GM12873 (cell line): ENCODE measurements at regions not wholly inside any gene's neighbourhood (a gene's known extent, or its start where the extent isn't known, plus 50 kb on each side); places are given as distances from the start of the nearest gene placed in this dataset.

Source experiments
- TF ChIP-seq, protein P1 (sequence below): IDR thresholded peaks from 2 replicates; pipeline ENCODE4 v1.5.1; 2012; ENCODE audit warnings: low read depth, mild to moderate bottlenecking, moderate library complexity, low read length, control low read depth; ENCODE audit not compliant: insufficient read depth; ENCODE audit errors: missing control alignments

DNA sequence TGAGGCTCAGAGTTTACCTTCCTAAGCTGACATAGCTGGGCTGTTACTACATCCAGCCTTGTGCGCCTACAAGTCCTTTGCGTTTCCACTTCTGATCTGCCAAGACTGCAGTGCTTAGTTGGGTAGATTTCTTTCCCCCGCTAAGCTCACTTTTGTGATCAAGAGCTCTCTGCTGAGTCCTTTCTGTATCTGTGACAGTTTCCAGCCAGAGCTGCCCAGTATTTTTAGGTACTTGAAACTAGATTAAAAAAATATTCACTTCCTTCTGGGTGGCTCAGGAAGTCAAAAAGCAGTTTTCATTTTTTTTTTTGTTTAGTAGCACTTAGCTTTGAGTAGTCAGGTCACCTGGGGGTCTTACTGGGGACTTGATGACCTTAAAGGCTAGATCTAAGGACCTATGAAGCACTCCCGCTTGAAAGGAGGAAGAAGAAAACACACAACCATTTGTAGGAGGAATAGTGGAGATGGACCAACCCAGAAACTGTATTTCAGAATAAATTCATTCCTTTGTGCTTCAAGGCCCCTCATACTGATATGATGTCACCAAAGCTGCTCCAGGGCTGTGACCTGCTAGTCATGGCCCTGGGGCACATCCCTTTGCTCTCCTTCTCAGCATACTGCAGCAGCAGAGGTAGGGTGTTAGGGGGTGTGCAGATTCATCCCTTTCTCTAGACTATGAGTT, 75.6 kb upstream of the HNF1B start:
- TF ChIP-seq, protein P1, sequence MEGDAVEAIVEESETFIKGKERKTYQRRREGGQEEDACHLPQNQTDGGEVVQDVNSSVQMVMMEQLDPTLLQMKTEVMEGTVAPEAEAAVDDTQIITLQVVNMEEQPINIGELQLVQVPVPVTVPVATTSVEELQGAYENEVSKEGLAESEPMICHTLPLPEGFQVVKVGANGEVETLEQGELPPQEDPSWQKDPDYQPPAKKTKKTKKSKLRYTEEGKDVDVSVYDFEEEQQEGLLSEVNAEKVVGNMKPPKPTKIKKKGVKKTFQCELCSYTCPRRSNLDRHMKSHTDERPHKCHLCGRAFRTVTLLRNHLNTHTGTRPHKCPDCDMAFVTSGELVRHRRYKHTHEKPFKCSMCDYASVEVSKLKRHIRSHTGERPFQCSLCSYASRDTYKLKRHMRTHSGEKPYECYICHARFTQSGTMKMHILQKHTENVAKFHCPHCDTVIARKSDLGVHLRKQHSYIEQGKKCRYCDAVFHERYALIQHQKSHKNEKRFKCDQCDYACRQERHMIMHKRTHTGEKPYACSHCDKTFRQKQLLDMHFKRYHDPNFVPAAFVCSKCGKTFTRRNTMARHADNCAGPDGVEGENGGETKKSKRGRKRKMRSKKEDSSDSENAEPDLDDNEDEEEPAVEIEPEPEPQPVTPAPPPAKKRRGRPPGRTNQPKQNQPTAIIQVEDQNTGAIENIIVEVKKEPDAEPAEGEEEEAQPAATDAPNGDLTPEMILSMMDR = no peak

- TF ChIP-seq, protein P1 = no peak
Measured at GRCh38 chr17:37818689-37819088, 73.8 kb upstream of the HNF1B start.

DNA sequence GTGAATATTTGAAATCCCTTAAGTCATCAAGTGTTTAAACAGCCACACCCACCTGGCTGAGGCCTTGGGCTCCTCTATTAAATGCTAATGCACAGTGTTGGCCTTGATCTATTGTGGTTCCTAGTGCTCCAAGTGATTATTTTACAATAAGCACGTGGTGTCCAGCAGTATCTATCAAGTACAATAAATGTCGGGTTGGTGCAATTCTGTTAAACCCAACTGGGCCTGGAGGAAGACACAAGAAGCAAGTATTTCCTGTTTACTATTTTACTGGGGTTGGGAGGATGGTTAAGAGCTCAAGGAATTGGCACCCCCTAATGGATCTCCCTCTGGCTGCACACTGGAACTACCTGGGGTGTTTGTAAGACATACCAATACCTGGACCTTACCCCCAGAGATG, 72.1 kb upstream of the HNF1B start:
- TF ChIP-seq, protein P1 = peak; percentile 3

DNA sequence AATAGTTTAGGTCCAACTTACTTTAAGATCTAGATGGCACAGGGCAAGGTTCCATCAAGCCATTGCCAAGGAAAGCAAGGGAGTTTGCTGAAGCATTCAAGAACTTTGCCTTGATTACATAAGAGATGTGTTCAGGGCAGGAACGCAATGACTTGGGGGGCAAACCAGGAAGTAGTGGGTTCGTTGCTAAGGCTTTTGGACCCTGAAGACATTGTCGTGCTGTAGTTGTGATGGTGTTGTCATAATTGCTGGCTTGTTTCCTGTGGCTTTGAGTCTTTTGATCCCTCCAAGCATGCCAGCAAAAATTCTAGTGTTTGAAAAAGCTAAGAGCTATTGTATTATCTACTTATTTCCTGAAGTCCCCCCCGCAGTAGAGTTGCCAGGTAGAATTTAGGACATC, 70.7 kb upstream of the HNF1B start:
- TF ChIP-seq, protein P1 = no peak

GRCh38 chr17:37813751-37814150, 68.9 kb upstream of the HNF1B start:
- TF ChIP-seq, protein P1 = no peak

GRCh38 chr17:37802712-37803416, 58.0 kb upstream of the HNF1B start:
- TF ChIP-seq, protein P1 = no peak

DNA sequence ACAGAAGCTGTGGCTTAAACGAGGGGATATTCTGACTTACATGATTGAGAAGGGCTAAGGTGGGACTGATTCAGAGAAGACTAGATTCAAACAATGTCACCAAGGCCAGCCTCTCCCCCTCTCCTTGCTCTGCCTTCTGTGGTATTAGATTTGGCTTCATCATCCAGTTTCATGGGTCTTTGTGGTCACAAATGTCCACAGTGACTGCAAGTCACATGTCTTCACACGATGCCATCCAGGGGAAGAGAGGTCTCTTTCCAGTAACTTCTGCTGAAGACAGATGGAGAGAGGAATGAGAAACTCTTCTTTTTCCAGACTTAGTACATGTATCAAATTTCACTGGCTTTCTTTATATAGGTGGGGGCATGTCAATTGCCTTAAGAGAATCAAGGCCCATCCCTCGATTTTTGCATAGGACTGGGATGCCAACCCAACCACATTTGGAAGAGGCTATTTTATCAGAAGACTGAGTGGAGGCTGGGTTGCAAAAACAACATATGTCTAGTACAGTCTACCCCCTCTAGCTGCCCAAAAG, 57.3 kb upstream of the HNF1B start:
- TF ChIP-seq, protein P1 = no peak
